ENCODE measurements at regions not wholly inside any gene's neighbourhood (a gene's known extent, or its start where the extent isn't known, plus 50 kb on each side); places are given as distances from the start of the nearest gene placed in this dataset.

GRCh38 chr13:99654076-99654475 is 152.8 kb downstream of the TM9SF2 start:
- H3K36me3 ChIP-seq (replicated peaks): no peaks in the 10 kb centered on the region
- peaks cover 7% of the 10 kb centered on the region for H3K4me1 ChIP-seq
- H3K4me3 ChIP-seq: no peak overlapping the region
- H3K9me3 ChIP-seq: no peaks in the 10 kb centered on the region
- no peaks in the 10 kb centered on the region for H3K27me3 ChIP-seq (ENCODE audit: low read depth)
- in situ Hi-C loops (cut with MboI; ENCODE audit: low sequenced_read_pairs): loop anchor here (10.0 kb wide), 2 partner anchors 581 to 861 kb away; no protein-coding TSS in a partner anchor
- no peak for DNase-seq (ENCODE audit: low spot score in 2 of 2)

GRCh38 chr13:99653526-99653925 is 152.3 kb downstream of the TM9SF2 start:
- in situ Hi-C loops (cut with MboI; ENCODE audit: low sequenced_read_pairs): loop anchor here (10.0 kb wide), 2 partner anchors 581 to 861 kb away; no protein-coding TSS in a partner anchor
- Histone ChIP-seq H3K36me3 (replicated peaks) (no peaks in the 10 kb centered on the region), H3K9me3 (no peaks in the 10 kb centered on the region), H3K27me3 (ENCODE audit: low read depth) (no peaks in the 10 kb centered on the region), H3K4me3 (no peak overlapping the region), H3K4me1 (peaks cover 8% of the 10 kb centered on the region)
- DNase-seq (ENCODE audit: low spot score in 2 of 2): no peak

- Histone ChIP-seq H3K27me3 (ENCODE audit: low read depth) (no peaks in the 10 kb centered on the region), H3K4me1 (peaks cover 14% of the 10 kb centered on the region), H3K9me3 (no peaks in the 10 kb centered on the region), H3K36me3 (replicated peaks) (no peaks in the 10 kb centered on the region), H3K4me3 (no peak overlapping the region)
- no peak for DNase-seq (ENCODE audit: low spot score in 2 of 2)
- in situ Hi-C loops (cut with MboI; ENCODE audit: low sequenced_read_pairs): loop anchor here (10.0 kb wide), 2 partner anchors 582 to 862 kb away; no protein-coding TSS in a partner anchor
Observed at GRCh38 chr13:99652901-99653300, 151.6 kb downstream of the TM9SF2 start.

DNA sequence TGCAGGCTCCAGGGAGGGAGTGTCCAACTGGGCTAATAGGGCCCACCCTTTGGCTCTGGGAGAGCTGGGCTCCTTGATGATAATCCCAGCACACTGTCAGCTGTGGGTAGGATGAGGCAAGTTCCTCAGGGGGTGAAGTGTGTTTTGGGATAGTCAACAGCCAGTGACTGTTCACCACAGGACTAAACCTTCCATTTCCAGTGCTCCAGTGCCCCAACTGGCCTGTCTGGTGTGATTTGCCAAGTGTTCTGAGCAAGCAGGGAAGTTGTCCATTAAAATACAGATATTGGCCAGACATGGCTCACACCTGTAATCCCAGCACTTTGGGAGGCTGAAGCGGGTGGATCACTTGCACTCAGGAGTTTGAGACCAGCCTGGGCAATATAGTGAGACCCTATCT is 150.9 kb downstream of the TM9SF2 start:
- H3K4me1 ChIP-seq: peaks cover 17% of the 10 kb centered on the region
- no peak for DNase-seq (ENCODE audit: low spot score in 2 of 2)
- no peak overlapping the region for H3K4me3 ChIP-seq
- in situ Hi-C loops (cut with MboI; ENCODE audit: low sequenced_read_pairs): loop anchor here (10.0 kb wide), 2 partner anchors 583 to 863 kb away; no protein-coding TSS in a partner anchor
- no peaks in the 10 kb centered on the region for H3K36me3 ChIP-seq (replicated peaks)
- no peaks in the 10 kb centered on the region for H3K9me3 ChIP-seq
- no peaks in the 10 kb centered on the region for H3K27me3 ChIP-seq (ENCODE audit: low read depth)

GRCh38 chr13:99651016-99651415 is 149.7 kb downstream of the TM9SF2 start:
- H3K27me3 ChIP-seq (ENCODE audit: low read depth): no peaks in the 10 kb centered on the region
- no peak for DNase-seq (ENCODE audit: low spot score in 2 of 2)
- peaks cover 17% of the 10 kb centered on the region for H3K4me1 ChIP-seq
- H3K4me3 ChIP-seq: no peak overlapping the region
- in situ Hi-C loops (cut with MboI; ENCODE audit: low sequenced_read_pairs): loop anchor here (10.0 kb wide), 2 partner anchors 584 to 864 kb away; no protein-coding TSS in a partner anchor
- no peaks in the 10 kb centered on the region for H3K36me3 ChIP-seq (replicated peaks)
- no peaks in the 10 kb centered on the region for H3K9me3 ChIP-seq

DNA sequence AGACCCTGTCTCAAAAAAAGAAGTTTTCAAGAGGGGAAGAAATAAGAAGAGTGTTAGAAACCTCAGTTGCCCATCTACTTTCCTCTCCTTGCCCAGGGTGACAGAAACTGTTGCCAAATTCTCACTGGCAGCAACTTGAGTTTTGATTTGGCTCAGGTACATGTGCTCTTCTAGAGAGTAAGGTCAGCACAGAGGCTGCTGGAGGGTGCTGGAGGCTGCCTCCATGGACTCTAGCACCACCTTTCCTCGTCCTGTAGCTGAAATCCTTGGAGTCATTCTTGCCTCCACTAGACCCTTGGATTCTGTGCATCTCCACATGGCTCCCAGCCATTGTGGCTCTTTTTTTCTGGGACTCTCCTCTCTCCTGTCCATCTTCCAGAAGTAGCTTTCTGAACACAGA is 149.1 kb downstream of the TM9SF2 start:
- Histone ChIP-seq H3K9me3 (no peaks in the 10 kb centered on the region), H3K36me3 (replicated peaks) (no peaks in the 10 kb centered on the region), H3K4me3 (no peak overlapping the region), H3K4me1 (peaks cover 17% of the 10 kb centered on the region), H3K27me3 (ENCODE audit: low read depth) (no peaks in the 10 kb centered on the region)
- in situ Hi-C loops (cut with MboI; ENCODE audit: low sequenced_read_pairs): loop anchor here (10.0 kb wide), 2 partner anchors 584 to 864 kb away; no protein-coding TSS in a partner anchor
- no peak for DNase-seq (ENCODE audit: low spot score in 2 of 2)

DNA sequence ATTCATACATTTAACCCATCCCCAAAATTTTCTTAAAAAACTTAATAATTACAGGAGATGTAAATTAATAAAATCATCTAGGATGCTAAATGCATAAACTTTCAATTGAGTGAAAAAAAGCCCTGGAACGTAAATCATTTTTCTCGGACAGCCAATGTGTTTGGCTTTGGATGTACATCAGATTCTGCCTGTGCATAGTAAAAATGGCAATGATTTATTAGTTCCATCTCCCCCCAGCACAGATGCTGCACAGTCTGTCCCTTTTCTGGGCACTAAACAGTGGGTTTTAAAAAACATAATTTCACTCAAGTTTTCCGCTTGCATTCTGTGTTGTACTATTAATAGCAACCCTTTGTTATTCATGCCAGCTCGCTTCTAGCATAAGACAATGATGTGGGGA is 147.7 kb downstream of the TM9SF2 start:
- Histone ChIP-seq H3K27me3 (ENCODE audit: low read depth) (no peaks in the 10 kb centered on the region), H3K4me1 (peaks cover 17% of the 10 kb centered on the region), H3K4me3 (no peak overlapping the region), H3K36me3 (replicated peaks) (no peaks in the 10 kb centered on the region), H3K9me3 (no peaks in the 10 kb centered on the region)
- in situ Hi-C loops (cut with MboI; ENCODE audit: low sequenced_read_pairs): no loop called here
- DNase-seq (ENCODE audit: low spot score in 2 of 2): no peak

- Histone ChIP-seq H3K4me3 (no peak overlapping the region), H3K4me1 (peaks cover 17% of the 10 kb centered on the region), H3K36me3 (replicated peaks) (no peaks in the 10 kb centered on the region), H3K9me3 (no peaks in the 10 kb centered on the region), H3K27me3 (ENCODE audit: low read depth) (no peaks in the 10 kb centered on the region)
- in situ Hi-C loops (cut with MboI; ENCODE audit: low sequenced_read_pairs): no loop called here
- DNase-seq (ENCODE audit: low spot score in 2 of 2): peak in 1 of 2 experiments; percentile 50
Observed at GRCh38 chr13:99648066-99648665, 146.9 kb downstream of the TM9SF2 start.

- Histone ChIP-seq H3K4me1 (peaks cover 17% of the 10 kb centered on the region), H3K27me3 (ENCODE audit: low read depth) (no peaks in the 10 kb centered on the region), H3K9me3 (no peaks in the 10 kb centered on the region), H3K36me3 (replicated peaks) (no peaks in the 10 kb centered on the region), H3K4me3 (no peak overlapping the region)
- DNase-seq (ENCODE audit: low spot score in 2 of 2): no peak
- in situ Hi-C loops (cut with MboI; ENCODE audit: low sequenced_read_pairs): no loop called here
Observed at GRCh38 chr13:99647596-99647985, 146.3 kb downstream of the TM9SF2 start.

DNA sequence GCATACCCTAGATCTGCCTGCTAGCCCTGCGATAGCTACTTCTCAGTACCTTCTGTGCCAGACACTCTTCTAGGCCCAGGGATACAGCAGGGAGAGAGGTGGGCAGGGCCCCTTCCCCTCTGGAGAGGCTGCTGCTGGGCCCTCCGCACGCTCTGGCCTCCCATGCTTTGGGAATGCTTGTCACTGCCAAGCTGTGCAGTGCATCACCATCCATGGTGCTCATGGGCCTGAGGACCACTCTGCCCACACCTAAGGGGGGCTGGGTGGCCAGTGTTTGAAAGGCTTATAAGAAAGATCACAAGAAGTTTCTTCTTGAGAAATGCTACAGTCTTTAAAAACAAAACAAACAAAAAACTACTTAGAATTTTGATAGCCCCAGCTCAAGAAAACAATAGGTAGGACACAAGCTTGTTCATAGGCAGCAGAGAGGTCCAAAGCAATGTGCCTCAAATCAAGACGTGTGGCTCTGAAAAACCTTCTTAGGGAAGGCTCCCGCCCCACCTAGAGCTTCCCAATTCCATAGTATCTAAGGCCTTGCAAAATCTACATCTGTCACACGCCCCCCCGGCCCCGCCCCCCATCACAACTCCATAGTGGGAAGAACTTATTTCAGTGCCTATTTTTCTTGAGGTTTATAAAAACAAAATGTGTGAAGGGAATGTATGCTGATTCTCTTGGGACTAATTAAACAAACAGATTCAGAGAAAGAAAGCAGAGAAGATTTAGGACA is 145.8 kb downstream of the TM9SF2 start:
- no peak for DNase-seq (ENCODE audit: low spot score in 2 of 2)
- Histone ChIP-seq H3K36me3 (replicated peaks) (no peaks in the 10 kb centered on the region), H3K4me1 (peaks cover 17% of the 10 kb centered on the region), H3K27me3 (ENCODE audit: low read depth) (no peaks in the 10 kb centered on the region), H3K4me3 (no peak overlapping the region), H3K9me3 (no peaks in the 10 kb centered on the region)
- in situ Hi-C loops (cut with MboI; ENCODE audit: low sequenced_read_pairs): no loop called here

DNA sequence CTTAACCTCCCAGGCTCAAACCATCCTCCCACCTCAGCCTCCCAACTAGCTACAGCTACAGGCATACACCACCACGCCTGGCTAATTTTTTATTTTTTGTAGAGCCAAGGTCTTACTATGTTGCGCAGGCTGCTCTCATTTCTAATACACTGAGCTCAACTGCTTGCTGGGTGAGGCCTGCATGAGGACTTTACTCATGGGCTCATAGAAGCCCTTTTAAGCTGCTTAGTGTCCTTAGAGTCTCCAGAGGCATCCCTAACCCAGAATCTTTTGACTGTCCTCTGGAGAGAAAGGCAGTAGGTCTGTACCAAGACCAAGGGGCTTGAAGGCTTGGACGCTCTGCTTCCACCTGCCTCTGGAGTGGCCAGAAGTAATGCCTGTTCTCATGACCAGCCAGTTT is 141.6 kb downstream of the TM9SF2 start:
- in situ Hi-C loops (cut with MboI; ENCODE audit: low sequenced_read_pairs): no loop called here
- no peaks in the 10 kb centered on the region for H3K9me3 ChIP-seq
- DNase-seq (ENCODE audit: low spot score in 2 of 2): no peak
- H3K27me3 ChIP-seq (ENCODE audit: low read depth): no peaks in the 10 kb centered on the region
- no peak overlapping the region for H3K4me3 ChIP-seq
- peaks cover 8% of the 10 kb centered on the region for H3K4me1 ChIP-seq
- no peaks in the 10 kb centered on the region for H3K36me3 ChIP-seq (replicated peaks)

- no peaks in the 10 kb centered on the region for H3K9me3 ChIP-seq
- in situ Hi-C loops (cut with MboI; ENCODE audit: low sequenced_read_pairs): no loop called here
- H3K4me1 ChIP-seq: peaks cover 6% of the 10 kb centered on the region
- no peak for DNase-seq (ENCODE audit: low spot score in 2 of 2)
- H3K4me3 ChIP-seq: no peak overlapping the region
- no peaks in the 10 kb centered on the region for H3K27me3 ChIP-seq (ENCODE audit: low read depth)
- H3K36me3 ChIP-seq (replicated peaks): no peaks in the 10 kb centered on the region
Observed at GRCh38 chr13:99642006-99642405, 140.7 kb downstream of the TM9SF2 start.

GRCh38 chr13:99640260-99640659 is 139.0 kb downstream of the TM9SF2 start:
- no peaks in the 10 kb centered on the region for H3K9me3 ChIP-seq
- no peaks in the 10 kb centered on the region for H3K36me3 ChIP-seq (replicated peaks)
- DNase-seq (ENCODE audit: low spot score in 2 of 2): no peak
- H3K4me1 ChIP-seq: peaks cover 6% of the 10 kb centered on the region
- H3K4me3 ChIP-seq: no peak overlapping the region
- H3K27me3 ChIP-seq (ENCODE audit: low read depth): no peaks in the 10 kb centered on the region
- in situ Hi-C loops (cut with MboI; ENCODE audit: low sequenced_read_pairs): no loop called here

DNA sequence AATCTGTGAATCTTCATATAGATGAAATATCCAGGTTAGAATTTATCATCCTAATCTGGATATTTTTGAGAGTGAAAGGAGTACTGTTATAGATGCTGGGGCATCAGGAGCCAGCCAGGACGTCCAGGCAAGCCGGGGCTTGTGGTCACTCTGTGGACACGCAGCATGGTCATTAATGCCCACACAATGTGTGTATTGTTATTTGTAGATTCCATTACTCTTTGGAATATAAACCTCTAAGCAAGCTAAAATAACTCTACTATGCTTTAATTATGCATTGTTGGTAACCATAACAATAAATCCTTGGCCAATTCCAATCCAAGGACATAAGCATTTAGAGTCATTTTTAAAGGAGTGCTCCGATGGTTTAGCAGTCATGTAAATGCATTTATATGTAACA is 137.9 kb downstream of the TM9SF2 start:
- in situ Hi-C loops (cut with MboI; ENCODE audit: low sequenced_read_pairs): no loop called here
- Histone ChIP-seq H3K4me3 (no peak overlapping the region), H3K9me3 (no peaks in the 10 kb centered on the region), H3K4me1 (peaks cover 6% of the 10 kb centered on the region), H3K27me3 (ENCODE audit: low read depth) (no peaks in the 10 kb centered on the region), H3K36me3 (replicated peaks) (no peaks in the 10 kb centered on the region)
- DNase-seq (ENCODE audit: low spot score in 2 of 2): no peak

Data from HAP-1 (cell line).